ENCODE measurements at regions not wholly inside any gene's neighbourhood (a gene's known extent, or its start where the extent isn't known, plus 50 kb on each side); places are given as distances from the start of the nearest gene placed in this dataset.

DNA sequence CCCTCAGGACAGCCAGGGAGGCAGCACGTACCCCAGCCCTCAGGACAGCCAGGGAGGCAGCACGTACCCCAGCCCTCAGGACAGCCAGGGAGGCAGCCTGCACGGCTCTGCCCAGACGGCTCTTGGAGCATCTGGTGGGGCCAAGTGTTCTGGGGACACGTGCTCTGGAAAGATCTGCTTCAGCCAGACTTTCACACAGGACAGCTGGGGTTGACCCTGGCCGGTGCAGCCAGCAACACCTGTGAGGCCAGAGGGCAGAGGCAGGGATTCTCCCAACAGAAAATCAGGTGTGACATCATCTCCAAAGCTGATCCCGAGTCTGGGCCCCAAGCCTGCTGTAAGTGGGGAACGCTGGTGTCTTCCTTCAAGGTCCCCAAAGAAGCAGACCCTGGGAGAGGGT lies 55.5 kb upstream of the SLCO4A1 start:
- no peaks in the 10 kb centered on the region for H3K36me3 ChIP-seq (ENCODE audit: control insufficient read depth, low read length)
- no peaks in the 10 kb centered on the region for H3K9me3 ChIP-seq (ENCODE audit: control insufficient read depth, insufficient read depth, low read length)
- H3F3A ChIP-seq (ENCODE audit: control insufficient read depth, insufficient read depth): no peaks in the 10 kb centered on the region
- H3K4me3 ChIP-seq (ENCODE audit: low read length): no peak overlapping the region
- no peak overlapping the region for H3K27ac ChIP-seq (ENCODE audit: low read depth, low read length)
- no peaks in the 10 kb centered on the region for H3K79me2 ChIP-seq (ENCODE audit: control insufficient read depth, low read length)
- H3K4me2 ChIP-seq (ENCODE audit: low read length): no peak overlapping the region
- no peaks in the 10 kb centered on the region for H4K20me1 ChIP-seq (ENCODE audit: control insufficient read depth, insufficient read depth, low read depth, low read length)
- TF ChIP-seq, protein P1, sequence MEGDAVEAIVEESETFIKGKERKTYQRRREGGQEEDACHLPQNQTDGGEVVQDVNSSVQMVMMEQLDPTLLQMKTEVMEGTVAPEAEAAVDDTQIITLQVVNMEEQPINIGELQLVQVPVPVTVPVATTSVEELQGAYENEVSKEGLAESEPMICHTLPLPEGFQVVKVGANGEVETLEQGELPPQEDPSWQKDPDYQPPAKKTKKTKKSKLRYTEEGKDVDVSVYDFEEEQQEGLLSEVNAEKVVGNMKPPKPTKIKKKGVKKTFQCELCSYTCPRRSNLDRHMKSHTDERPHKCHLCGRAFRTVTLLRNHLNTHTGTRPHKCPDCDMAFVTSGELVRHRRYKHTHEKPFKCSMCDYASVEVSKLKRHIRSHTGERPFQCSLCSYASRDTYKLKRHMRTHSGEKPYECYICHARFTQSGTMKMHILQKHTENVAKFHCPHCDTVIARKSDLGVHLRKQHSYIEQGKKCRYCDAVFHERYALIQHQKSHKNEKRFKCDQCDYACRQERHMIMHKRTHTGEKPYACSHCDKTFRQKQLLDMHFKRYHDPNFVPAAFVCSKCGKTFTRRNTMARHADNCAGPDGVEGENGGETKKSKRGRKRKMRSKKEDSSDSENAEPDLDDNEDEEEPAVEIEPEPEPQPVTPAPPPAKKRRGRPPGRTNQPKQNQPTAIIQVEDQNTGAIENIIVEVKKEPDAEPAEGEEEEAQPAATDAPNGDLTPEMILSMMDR (IDR thresholded peaks at IDR 0.05; ENCODE audit: low read depth, low read length, poor library complexity, severe bottlenecking): no peak
- TF ChIP-seq EZH2phosphoT487 (IDR thresholded peaks at IDR 0.05; ENCODE audit: borderline replicate concordance, low read length): no peak
- no peaks in the 10 kb centered on the region for H3K9me2 ChIP-seq (replicated peaks; ENCODE audit: control insufficient read depth, low read length)
- no peaks in the 10 kb centered on the region for H3K4me1 ChIP-seq (ENCODE audit: control insufficient read depth, low read length)
- peaks cover 21% of the 10 kb centered on the region for H3K27me3 ChIP-seq (ENCODE audit: control insufficient read depth, low read length)

DNA sequence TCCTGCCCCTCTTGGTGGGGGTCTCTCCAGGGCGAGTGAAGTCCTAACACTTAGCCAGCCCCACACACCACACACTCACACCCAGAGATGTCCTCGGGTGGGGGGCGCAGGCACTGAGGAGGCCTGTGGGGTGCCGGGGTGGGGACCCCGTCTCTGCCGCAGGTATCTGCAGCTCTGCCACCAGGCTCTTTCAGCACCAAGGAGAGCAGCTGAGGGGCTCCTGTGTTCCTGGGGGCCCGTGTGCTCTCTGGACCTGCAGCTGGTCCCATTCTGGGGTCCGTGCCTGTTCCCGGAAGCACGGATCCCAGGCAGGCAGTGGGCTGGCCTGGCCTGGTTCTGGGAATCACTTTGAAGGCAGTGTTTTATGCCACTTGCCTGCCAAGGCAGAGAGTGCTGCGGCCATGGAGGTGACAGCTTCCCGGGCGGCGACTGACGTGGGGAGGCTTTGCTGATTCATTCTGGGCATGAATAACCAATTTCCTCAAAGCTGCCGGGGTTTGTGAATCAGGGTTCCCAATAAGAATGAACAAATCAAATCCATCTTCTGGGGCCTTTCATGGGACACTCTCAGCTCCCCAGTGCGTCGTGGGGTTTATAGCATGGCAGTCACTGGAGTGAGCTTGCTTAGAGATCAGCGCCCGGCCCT lies 54.4 kb upstream of the SLCO4A1 start:
- no peaks in the 10 kb centered on the region for H3F3A ChIP-seq (ENCODE audit: control insufficient read depth, insufficient read depth)
- H3K27me3 ChIP-seq (ENCODE audit: control insufficient read depth, low read length): peaks cover 21% of the 10 kb centered on the region
- TF ChIP-seq EZH2phosphoT487 (IDR thresholded peaks at IDR 0.05; ENCODE audit: borderline replicate concordance, low read length): no peak
- TF ChIP-seq, protein P1 (IDR thresholded peaks at IDR 0.05; ENCODE audit: low read depth, low read length, poor library complexity, severe bottlenecking): no peak
- H3K9me3 ChIP-seq (ENCODE audit: control insufficient read depth, insufficient read depth, low read length): no peaks in the 10 kb centered on the region
- H3K4me1 ChIP-seq (ENCODE audit: control insufficient read depth, low read length): no peaks in the 10 kb centered on the region
- H3K36me3 ChIP-seq (ENCODE audit: control insufficient read depth, low read length): no peaks in the 10 kb centered on the region
- no peaks in the 10 kb centered on the region for H3K79me2 ChIP-seq (ENCODE audit: control insufficient read depth, low read length)
- no peak overlapping the region for H3K27ac ChIP-seq (ENCODE audit: low read depth, low read length)
- H3K4me3 ChIP-seq (ENCODE audit: low read length): no peak overlapping the region
- H4K20me1 ChIP-seq (ENCODE audit: control insufficient read depth, insufficient read depth, low read depth, low read length): no peaks in the 10 kb centered on the region
- no peaks in the 10 kb centered on the region for H3K9me2 ChIP-seq (replicated peaks; ENCODE audit: control insufficient read depth, low read length)
- H3K4me2 ChIP-seq (ENCODE audit: low read length): no peak overlapping the region

DNA sequence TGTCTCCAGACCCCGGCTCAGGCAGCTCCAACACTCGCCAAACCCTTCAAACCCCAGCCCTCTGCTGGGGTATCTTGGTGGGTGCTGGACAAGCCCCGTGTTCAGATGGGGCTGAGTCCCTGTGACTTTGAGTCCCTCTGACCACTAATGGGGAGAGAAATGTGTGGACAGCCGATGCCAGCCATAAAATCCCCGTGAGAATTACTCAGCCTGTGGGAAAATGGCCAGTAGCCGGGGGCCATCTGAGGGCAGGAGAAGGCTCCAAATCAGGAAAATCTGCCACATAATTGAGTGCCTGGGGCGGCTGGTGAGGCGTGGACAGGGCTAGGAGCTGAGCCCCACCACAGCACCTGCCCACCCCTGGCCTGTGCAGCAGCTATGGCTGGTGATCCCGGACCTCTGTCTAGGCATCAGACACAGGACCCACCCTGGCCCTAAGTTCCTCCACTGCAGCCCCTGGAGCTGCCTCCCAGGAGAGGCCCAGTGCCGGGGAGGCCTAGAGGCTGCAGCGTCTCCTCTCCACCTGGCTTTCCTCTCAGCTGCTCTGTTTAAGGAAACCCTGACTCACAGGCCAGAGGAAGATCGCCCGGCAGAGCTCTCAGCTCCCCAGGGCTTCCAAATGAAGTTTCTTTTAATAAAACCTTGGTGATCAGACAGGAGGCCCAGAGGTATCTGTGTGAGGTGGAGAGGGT lies 53.7 kb upstream of the SLCO4A1 start:
- H3K4me2 ChIP-seq (ENCODE audit: low read length): no peak overlapping the region
- H3K4me3 ChIP-seq (ENCODE audit: low read length): no peak overlapping the region
- H3K79me2 ChIP-seq (ENCODE audit: control insufficient read depth, low read length): no peaks in the 10 kb centered on the region
- H3K9me2 ChIP-seq (replicated peaks; ENCODE audit: control insufficient read depth, low read length): no peaks in the 10 kb centered on the region
- no peak overlapping the region for H3K27ac ChIP-seq (ENCODE audit: low read depth, low read length)
- no peaks in the 10 kb centered on the region for H4K20me1 ChIP-seq (ENCODE audit: control insufficient read depth, insufficient read depth, low read depth, low read length)
- no peak for TF ChIP-seq EZH2phosphoT487 (IDR thresholded peaks at IDR 0.05; ENCODE audit: borderline replicate concordance, low read length)
- TF ChIP-seq, protein P1 (IDR thresholded peaks at IDR 0.05; ENCODE audit: low read depth, low read length, poor library complexity, severe bottlenecking): no peak
- H3K4me1 ChIP-seq (ENCODE audit: control insufficient read depth, low read length): no peaks in the 10 kb centered on the region
- H3F3A ChIP-seq (ENCODE audit: control insufficient read depth, insufficient read depth): no peaks in the 10 kb centered on the region
- H3K9me3 ChIP-seq (ENCODE audit: control insufficient read depth, insufficient read depth, low read length): no peaks in the 10 kb centered on the region
- H3K36me3 ChIP-seq (ENCODE audit: control insufficient read depth, low read length): no peaks in the 10 kb centered on the region
- peaks cover 16% of the 10 kb centered on the region for H3K27me3 ChIP-seq (ENCODE audit: control insufficient read depth, low read length)
